Prostate gland (tissue), 2 donors: ENCODE measurements at regions not wholly inside any gene's neighbourhood (a gene's known extent, or its start where the extent isn't known, plus 50 kb on each side); places are given as distances from the start of the nearest gene placed in this dataset.

ENCODE experiments used
- POLR2A ChIP-seq: fragments of 450-650 bp; IDR thresholded peaks from one replicate; pipeline ENCODE4 v1.6.1; 2016; ENCODE audit warnings: antibody characterized with exemption, mild to moderate bottlenecking
- TF ChIP-seq, protein P1 (sequence below), 4 experiments: fragments of 200-600 bp in 2 of 4; fragments of 450-650 bp in 2 of 4; sonication (generic) in 2 of 4; IDR thresholded peaks; 1 replicate in 3 of 4; 2 replicates in 1 of 4; pipeline ENCODE4 v1.5.1; 2016 to 2019; ENCODE audit warnings: antibody characterized with exemption in 4 of 4, mild to moderate bottlenecking in 2 of 4, moderate library complexity in 2 of 4

DNA sequence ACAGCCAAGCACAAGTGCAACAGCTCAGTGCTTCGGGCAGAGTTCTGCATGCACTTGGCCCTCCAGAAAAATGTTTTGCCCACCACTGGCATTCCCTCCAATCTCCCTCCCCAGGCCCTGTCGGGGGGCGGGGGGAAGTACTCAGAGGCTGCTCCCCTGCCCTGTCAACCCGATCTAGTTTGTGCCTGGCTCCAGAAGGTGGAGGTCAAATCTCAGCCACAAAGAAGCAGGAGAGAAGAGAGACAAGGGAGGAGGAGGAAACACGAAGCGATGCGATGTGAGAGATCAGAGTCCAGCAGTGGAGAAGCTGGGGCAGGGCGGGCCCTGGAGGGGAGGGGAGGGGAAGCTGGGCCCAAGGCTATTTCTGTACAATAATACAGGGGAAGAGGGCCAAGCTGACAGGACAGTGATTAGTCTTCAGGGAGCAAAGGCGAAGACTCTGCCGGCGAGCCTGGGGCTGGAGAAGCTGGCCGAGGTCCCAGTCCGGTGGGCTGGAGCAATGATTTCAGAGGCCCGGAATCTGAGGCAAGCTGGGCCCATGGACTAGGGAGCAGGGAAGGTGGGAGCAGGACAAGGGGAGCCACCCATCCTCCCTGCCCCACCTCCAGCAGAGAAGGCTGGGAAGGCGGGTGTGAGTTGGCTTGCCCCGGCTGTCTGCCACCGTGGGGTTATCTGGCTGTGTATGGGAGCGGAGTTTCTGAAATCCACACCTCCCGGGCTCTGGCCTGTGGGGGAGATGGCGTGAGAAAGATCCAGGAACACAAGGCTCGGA is 167.1 kb downstream of the EFNB1 start:
- TF ChIP-seq, protein P1, sequence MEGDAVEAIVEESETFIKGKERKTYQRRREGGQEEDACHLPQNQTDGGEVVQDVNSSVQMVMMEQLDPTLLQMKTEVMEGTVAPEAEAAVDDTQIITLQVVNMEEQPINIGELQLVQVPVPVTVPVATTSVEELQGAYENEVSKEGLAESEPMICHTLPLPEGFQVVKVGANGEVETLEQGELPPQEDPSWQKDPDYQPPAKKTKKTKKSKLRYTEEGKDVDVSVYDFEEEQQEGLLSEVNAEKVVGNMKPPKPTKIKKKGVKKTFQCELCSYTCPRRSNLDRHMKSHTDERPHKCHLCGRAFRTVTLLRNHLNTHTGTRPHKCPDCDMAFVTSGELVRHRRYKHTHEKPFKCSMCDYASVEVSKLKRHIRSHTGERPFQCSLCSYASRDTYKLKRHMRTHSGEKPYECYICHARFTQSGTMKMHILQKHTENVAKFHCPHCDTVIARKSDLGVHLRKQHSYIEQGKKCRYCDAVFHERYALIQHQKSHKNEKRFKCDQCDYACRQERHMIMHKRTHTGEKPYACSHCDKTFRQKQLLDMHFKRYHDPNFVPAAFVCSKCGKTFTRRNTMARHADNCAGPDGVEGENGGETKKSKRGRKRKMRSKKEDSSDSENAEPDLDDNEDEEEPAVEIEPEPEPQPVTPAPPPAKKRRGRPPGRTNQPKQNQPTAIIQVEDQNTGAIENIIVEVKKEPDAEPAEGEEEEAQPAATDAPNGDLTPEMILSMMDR (IDR thresholded peaks at IDR 0.05): no peak
- no peak for TF ChIP-seq POLR2A
